PC-3 (cell line): ENCODE measurements at regions not wholly inside any gene's neighbourhood (a gene's known extent, or its start where the extent isn't known, plus 50 kb on each side); places are given as distances from the start of the nearest gene placed in this dataset.

Experiments used
- ATAC-seq: fragments of 200-7000 bp; cut with Tn5 transposase; 2 replicates; pipeline ENCODE4 v1.9.1; 2020; ENCODE audit warnings: mild to moderate bottlenecking, moderate library complexity
- BruUV-seq: library from RNA; stranded (reverse); fragments of 400-500 nt; replicated peaks from 2 replicates; lab custom pipeline; 2021; lab: Mats Ljungman, UMichigan
- CTCF ChIA-PET: fragments of 300-600 bp; sonication (Branson Sonifier 250); formaldehyde crosslinking; loops from one replicate; lab custom pipeline; 2022; ENCODE audit warnings: antibody characterized with exemption; lab: Charles Lee
- POLR2A ChIA-PET: fragments of 300-600 bp; sonication (Branson Sonifier 250); formaldehyde crosslinking; loops from one replicate; lab custom pipeline; 2022; ENCODE audit warnings: antibody characterized with exemption; ENCODE audit not compliant: unreplicated experiment; lab: Charles Lee
- DNase-seq: peaks from one replicate; pipeline ENCODE4 v3.0.0-alpha.2; 2015
- H2AFZ ChIP-seq: fragments of 300-600 bp; sonication (generic); 2 replicates; pipeline ENCODE4 v1.6.0; 2016; ENCODE audit warnings: antibody characterized with exemption, low read length
- H3F3A ChIP-seq: fragments of 300-600 bp; sonication (generic); one replicate; pipeline ENCODE4 v1.6.0; 2017; ENCODE audit warnings: antibody characterized with exemption, low read length, control low read depth, mild to moderate bottlenecking; ENCODE audit not compliant: unreplicated experiment
- H3K27ac ChIP-seq: fragments of 300-600 bp; sonication (generic); 2 replicates; pipeline ENCODE4 v1.5.1; 2016; ENCODE audit warnings: mild to moderate bottlenecking, low read length
- H3K27me3 ChIP-seq: fragments of 300-600 bp; sonication (generic); 2 replicates; pipeline ENCODE4 v1.6.1; 2016; ENCODE audit warnings: low read length, mixed read lengths
- H3K36me3 ChIP-seq: fragments of 300-600 bp; sonication (generic); 2 replicates; pipeline ENCODE4 v1.6.1; 2016; ENCODE audit warnings: low read depth, mixed run types, low read length, mixed read lengths
- H3K4me1 ChIP-seq: fragments of 300-600 bp; sonication (generic); 2 replicates; pipeline ENCODE4 v1.5.1; 2016; ENCODE audit warnings: low read length; ENCODE audit not compliant: insufficient read depth
- H3K4me2 ChIP-seq: fragments of 300-600 bp; sonication (generic); 2 replicates; pipeline ENCODE4 v1.6.0; 2016; ENCODE audit warnings: low read length
- H3K4me3 ChIP-seq: fragments of 300-600 bp; sonication (generic); 2 replicates; pipeline ENCODE4 v1.5.1; 2016; ENCODE audit warnings: mild to moderate bottlenecking, low read length, mixed read lengths
- H3K79me2 ChIP-seq: fragments of 300-600 bp; sonication (generic); 2 replicates; pipeline ENCODE4 v1.6.1; 2017; ENCODE audit warnings: low read length, mixed read lengths
- H3K9ac ChIP-seq: fragments of 300-600 bp; sonication (generic); 2 replicates; pipeline ENCODE4 v1.6.0; 2016; ENCODE audit warnings: mild to moderate bottlenecking, low read length
- H3K9me2 ChIP-seq: fragments of 300-600 bp; sonication (generic); replicated peaks from 2 replicates; pipeline ENCODE4 v1.6.1; 2016; ENCODE audit warnings: mixed run types, low read length, mixed read lengths
- H3K9me3 ChIP-seq: fragments of 300-600 bp; sonication (generic); 2 replicates; pipeline ENCODE4 v1.6.1; 2016; ENCODE audit warnings: low read length, mixed read lengths
- H4K20me1 ChIP-seq: fragments of 300-600 bp; sonication (generic); 2 replicates; pipeline ENCODE4 v1.6.1; 2016; ENCODE audit warnings: low read length, mixed read lengths
- EZH2 ChIP-seq: fragments of 300-600 bp; sonication (generic); IDR thresholded peaks from one replicate; pipeline ENCODE4 v1.6.1; 2017; ENCODE audit warnings: antibody characterized with exemption, mild to moderate bottlenecking, low read length; ENCODE audit not compliant: unreplicated experiment
- EZH2phosphoT487 ChIP-seq: fragments of 300-600 bp; sonication (generic); IDR thresholded peaks from 2 replicates; pipeline ENCODE4 v1.6.1; 2018; ENCODE audit warnings: mild to moderate bottlenecking, antibody characterized with exemption, low read length, borderline replicate concordance
- intact Hi-C: fragments of 100-400 bp; cut with micrococcal nuclease; formaldehyde crosslinking; loops from 2 replicates; pipeline ENCODE4 v1.9.0; 2023
- TF ChIP-seq, protein P1 (sequence below): fragments of 300-600 bp; sonication (generic); conservative IDR thresholded peaks from 2 replicates; pipeline ENCODE4 v1.5.1; 2017; ENCODE audit warnings: antibody characterized with exemption, low read depth, mild to moderate bottlenecking, low read length

DNA sequence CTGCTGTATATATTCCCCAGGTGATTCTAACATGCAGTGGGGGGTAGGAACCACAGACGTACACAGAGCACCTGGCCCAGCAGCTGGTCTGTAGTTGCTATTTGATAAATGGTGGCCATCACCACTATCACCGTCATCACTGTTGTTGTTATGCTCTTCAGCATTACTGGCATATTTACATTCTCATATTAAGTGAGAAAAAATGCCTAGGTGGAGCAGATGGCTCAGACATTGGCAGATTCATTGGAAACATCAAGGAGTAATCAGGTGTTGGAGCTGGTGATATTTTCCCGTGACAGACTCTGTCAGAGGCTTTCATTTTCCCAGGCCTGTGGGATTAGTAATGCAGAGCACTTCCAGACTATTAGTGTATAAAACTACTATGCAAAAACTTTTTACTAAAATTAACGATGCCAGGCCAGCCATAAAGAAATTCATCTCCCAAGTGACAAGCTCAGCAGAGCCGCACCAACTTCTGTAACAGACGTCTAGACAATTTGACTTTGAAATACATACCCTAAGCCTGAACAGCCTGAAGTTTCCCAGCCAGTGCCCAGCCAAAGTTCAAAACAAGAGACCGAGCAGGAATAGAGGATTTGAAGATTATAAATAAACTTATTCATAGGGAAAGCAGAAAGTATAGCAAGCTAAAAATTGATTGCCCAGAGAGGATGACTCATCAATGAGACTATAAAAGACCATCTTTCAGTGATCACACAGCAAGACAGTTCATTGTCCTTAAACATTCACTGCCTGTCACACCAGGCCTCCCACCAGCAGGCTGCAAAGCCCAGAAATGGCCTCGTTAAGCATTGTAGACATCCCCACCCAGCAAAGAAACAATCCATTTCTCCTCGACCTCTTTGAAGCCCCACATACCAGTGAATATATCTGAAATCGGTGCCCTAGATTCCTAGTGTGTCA is 247.4 kb upstream of the CHAC2 start:
- Histone ChIP-seq H3K4me2 (no peak overlapping the region), H3F3A (no peaks in the 10 kb centered on the region), H4K20me1 (no peaks in the 10 kb centered on the region), H3K79me2 (no peaks in the 10 kb centered on the region), H3K27me3 (no peaks in the 10 kb centered on the region), H3K9ac (no peak overlapping the region), H3K4me3 (no peak overlapping the region), H2AFZ (no peak overlapping the region), H3K4me1 (no peaks in the 10 kb centered on the region), H3K27ac (no peak overlapping the region), H3K9me3 (no peaks in the 10 kb centered on the region), H3K9me2 (no peaks in the 10 kb centered on the region; the same call in 1 of the 2 replicates), H3K36me3 (no peaks in the 10 kb centered on the region)
- DNase-seq = no peak
- intact Hi-C loops = no loop called here
- no TSS peak for BruUV-seq
- no peak for ATAC-seq
- POLR2A ChIA-PET = no interaction called here
- CTCF ChIA-PET = no interaction called here
- no peak for TF ChIP-seq EZH2phosphoT487
- TF ChIP-seq, protein P1, sequence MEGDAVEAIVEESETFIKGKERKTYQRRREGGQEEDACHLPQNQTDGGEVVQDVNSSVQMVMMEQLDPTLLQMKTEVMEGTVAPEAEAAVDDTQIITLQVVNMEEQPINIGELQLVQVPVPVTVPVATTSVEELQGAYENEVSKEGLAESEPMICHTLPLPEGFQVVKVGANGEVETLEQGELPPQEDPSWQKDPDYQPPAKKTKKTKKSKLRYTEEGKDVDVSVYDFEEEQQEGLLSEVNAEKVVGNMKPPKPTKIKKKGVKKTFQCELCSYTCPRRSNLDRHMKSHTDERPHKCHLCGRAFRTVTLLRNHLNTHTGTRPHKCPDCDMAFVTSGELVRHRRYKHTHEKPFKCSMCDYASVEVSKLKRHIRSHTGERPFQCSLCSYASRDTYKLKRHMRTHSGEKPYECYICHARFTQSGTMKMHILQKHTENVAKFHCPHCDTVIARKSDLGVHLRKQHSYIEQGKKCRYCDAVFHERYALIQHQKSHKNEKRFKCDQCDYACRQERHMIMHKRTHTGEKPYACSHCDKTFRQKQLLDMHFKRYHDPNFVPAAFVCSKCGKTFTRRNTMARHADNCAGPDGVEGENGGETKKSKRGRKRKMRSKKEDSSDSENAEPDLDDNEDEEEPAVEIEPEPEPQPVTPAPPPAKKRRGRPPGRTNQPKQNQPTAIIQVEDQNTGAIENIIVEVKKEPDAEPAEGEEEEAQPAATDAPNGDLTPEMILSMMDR = no peak
- TF ChIP-seq EZH2 = no peak

DNA sequence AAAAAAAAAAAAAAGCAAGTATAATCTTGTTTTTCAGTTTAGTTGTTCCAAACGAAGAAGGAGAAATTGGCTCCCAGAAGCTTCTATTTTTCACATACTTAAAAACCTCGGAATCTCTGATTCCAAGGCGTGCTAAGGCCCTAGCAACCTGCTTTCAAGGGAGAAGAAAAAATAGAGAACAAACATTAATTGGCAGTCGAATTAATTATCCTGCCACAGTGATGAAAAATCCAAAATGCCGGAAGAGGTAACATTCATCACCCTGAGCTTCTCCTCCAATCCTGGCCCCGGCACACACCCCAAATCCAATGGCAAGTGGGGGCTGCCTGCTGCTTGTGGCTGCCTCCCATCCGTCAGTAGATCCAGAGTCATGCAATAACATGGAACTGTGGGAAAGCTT is 250.2 kb upstream of the CHAC2 start:
- H3K27ac ChIP-seq = no peak overlapping the region
- peaks cover 10% of the 10 kb centered on the region for H3F3A ChIP-seq
- H2AFZ ChIP-seq = no peak overlapping the region
- H3K9me2 ChIP-seq = no peaks in the 10 kb centered on the region
- POLR2A ChIA-PET = no interaction called here
- DNase-seq = no peak
- BruUV-seq = no TSS peak
- H3K9ac ChIP-seq = no peak overlapping the region
- intact Hi-C loops = no loop called here
- ATAC-seq = no peak
- CTCF ChIA-PET = no interaction called here
- H4K20me1 ChIP-seq = no peaks in the 10 kb centered on the region
- no peaks in the 10 kb centered on the region for H3K36me3 ChIP-seq
- no peaks in the 10 kb centered on the region for H3K27me3 ChIP-seq
- H3K4me2 ChIP-seq = no peak overlapping the region
- H3K9me3 ChIP-seq = no peaks in the 10 kb centered on the region
- TF ChIP-seq, protein P1 = no peak
- no peak for TF ChIP-seq EZH2
- no peak for TF ChIP-seq EZH2phosphoT487
- peaks cover 14% of the 10 kb centered on the region for H3K4me1 ChIP-seq
- H3K79me2 ChIP-seq = no peaks in the 10 kb centered on the region
- no peak overlapping the region for H3K4me3 ChIP-seq

DNA sequence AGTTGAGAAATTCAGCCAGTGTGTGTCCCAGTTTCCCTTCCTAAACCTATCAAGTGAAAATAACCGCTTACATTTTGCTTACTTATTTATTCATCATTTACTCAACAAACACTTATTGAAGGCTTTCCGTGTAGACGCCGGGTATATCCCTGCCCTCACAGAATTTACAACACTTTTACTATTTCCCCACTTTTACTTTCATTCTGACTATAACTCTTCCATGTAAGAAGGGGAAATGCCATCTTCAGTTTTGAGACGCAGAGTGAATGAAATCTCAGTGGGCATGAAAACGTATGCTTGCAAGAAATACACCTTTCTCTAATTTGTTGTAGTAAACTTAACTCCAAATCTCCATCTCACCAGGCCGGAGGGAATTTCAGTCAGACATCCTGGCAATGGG is 251.0 kb upstream of the CHAC2 start:
- TF ChIP-seq EZH2phosphoT487 = no peak
- TF ChIP-seq, protein P1 = no peak
- no peak for TF ChIP-seq EZH2
- DNase-seq (no peak), ATAC-seq (no peak)
- Histone ChIP-seq H3K4me1 (peaks cover 19% of the 10 kb centered on the region), H2AFZ (no peak overlapping the region), H3K36me3 (no peaks in the 10 kb centered on the region), H4K20me1 (no peaks in the 10 kb centered on the region), H3F3A (peaks cover 11% of the 10 kb centered on the region), H3K27me3 (no peaks in the 10 kb centered on the region), H3K4me3 (no peak overlapping the region), H3K9me2 (no peaks in the 10 kb centered on the region), H3K79me2 (no peaks in the 10 kb centered on the region), H3K9me3 (no peaks in the 10 kb centered on the region), H3K27ac (no peak overlapping the region), H3K9ac (no peak overlapping the region), H3K4me2 (no peak overlapping the region)
- CTCF ChIA-PET = no interaction called here
- POLR2A ChIA-PET = no interaction called here
- intact Hi-C loops = no loop called here
- no TSS peak for BruUV-seq
